NB4 (cell line): ENCODE measurements at regions not wholly inside any gene's neighbourhood (a gene's known extent, or its start where the extent isn't known, plus 50 kb on each side); places are given as distances from the start of the nearest gene placed in this dataset.
"Not testable (repeated sequence)": the region's sequence is repeated elsewhere in the genome, so short reads cannot be mapped to it uniquely, and the experiment has no call there.

ENCODE experiments used
- DNase-seq: peaks from one replicate; pipeline ENCODE4 v3.0.0; 2010; ENCODE audit warnings: low read depth
- H3K4me3 ChIP-seq: one replicate; pipeline ENCODE4 v1.5.1; 2011; ENCODE audit warnings: mild to moderate bottlenecking, low read depth, low read length, moderate library complexity
- MAX ChIP-seq: IDR thresholded peaks from 2 replicates; pipeline ENCODE4 v1.6.1; 2011; ENCODE audit warnings: low read depth, low read length
- MYC ChIP-seq: IDR thresholded peaks from 2 replicates; pipeline ENCODE4 v1.6.1; 2011; ENCODE audit warnings: low read depth, low read length
- POLR2A ChIP-seq: IDR thresholded peaks from 2 replicates; pipeline ENCODE4 v1.6.1; 2011; ENCODE audit warnings: mild to moderate bottlenecking; ENCODE audit not compliant: insufficient read length; ENCODE audit errors: extremely low read depth
- TF ChIP-seq, protein P1 (sequence below): IDR thresholded peaks from one replicate; pipeline ENCODE4 v1.5.1; 2012; ENCODE audit warnings: low read depth, low read length

DNA sequence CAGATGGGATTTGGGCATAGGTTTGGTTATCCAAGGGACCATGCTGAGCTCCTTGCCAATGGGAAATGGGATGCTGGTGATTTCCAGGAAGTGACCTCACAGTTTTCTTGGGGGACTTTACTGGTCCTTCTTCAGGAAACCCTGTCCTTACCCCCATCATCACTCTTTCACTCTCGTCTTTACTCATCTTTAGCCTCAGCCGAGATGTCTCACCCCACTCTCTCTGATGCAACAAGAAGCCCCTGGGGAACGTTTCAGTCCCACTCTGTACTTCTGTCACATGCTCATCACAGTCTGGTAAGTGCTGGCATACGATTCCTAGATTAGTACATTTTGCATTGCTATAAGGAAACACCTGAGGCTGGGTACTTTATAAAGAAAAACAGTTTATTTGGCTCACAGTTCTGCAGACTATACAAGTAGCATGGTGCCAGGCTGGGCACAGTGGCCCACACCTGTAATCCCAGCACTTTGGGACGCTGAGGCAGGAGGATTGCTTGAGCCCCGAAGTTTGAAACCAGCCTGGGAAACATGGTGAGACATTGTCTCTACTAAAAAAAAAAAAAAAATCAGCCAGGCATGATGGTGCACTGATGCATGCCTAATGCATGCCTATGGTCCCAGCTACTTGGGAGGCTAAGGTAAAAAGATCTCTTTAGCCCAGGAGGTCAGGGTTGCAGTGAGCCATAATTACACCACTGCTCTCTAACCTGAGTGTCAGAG, 63.5 kb upstream of the VKORC1L1 start:
- DNase-seq, result peak; percentile 28
- TF ChIP-seq POLR2A, result no peak
- TF ChIP-seq, protein P1, sequence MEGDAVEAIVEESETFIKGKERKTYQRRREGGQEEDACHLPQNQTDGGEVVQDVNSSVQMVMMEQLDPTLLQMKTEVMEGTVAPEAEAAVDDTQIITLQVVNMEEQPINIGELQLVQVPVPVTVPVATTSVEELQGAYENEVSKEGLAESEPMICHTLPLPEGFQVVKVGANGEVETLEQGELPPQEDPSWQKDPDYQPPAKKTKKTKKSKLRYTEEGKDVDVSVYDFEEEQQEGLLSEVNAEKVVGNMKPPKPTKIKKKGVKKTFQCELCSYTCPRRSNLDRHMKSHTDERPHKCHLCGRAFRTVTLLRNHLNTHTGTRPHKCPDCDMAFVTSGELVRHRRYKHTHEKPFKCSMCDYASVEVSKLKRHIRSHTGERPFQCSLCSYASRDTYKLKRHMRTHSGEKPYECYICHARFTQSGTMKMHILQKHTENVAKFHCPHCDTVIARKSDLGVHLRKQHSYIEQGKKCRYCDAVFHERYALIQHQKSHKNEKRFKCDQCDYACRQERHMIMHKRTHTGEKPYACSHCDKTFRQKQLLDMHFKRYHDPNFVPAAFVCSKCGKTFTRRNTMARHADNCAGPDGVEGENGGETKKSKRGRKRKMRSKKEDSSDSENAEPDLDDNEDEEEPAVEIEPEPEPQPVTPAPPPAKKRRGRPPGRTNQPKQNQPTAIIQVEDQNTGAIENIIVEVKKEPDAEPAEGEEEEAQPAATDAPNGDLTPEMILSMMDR, result no peak
- no peak for TF ChIP-seq MAX
- no peak for TF ChIP-seq MYC
- no peak overlapping the region for H3K4me3 ChIP-seq

GRCh38 chr7:65809982-65810288, 62.9 kb upstream of the VKORC1L1 start:
- TF ChIP-seq MYC (no peak), POLR2A (no peak), MAX (no peak)
- TF ChIP-seq, protein P1, result no peak
- H3K4me3 ChIP-seq, result no peak overlapping the region
- no peak for DNase-seq

GRCh38 chr7:65812281-65812680, 60.6 kb upstream of the VKORC1L1 start:
- no peak overlapping the region for H3K4me3 ChIP-seq
- TF ChIP-seq MYC, result no peak

GRCh38 chr7:65814556-65815167, 58.2 kb upstream of the VKORC1L1 start:
- DNase-seq, H3K4me3 ChIP-seq: not testable (repeated sequence)

More at GRCh38 chr7:65812281-65812680, 60.6 kb upstream of the VKORC1L1 start:
- no peak for DNase-seq

DNA sequence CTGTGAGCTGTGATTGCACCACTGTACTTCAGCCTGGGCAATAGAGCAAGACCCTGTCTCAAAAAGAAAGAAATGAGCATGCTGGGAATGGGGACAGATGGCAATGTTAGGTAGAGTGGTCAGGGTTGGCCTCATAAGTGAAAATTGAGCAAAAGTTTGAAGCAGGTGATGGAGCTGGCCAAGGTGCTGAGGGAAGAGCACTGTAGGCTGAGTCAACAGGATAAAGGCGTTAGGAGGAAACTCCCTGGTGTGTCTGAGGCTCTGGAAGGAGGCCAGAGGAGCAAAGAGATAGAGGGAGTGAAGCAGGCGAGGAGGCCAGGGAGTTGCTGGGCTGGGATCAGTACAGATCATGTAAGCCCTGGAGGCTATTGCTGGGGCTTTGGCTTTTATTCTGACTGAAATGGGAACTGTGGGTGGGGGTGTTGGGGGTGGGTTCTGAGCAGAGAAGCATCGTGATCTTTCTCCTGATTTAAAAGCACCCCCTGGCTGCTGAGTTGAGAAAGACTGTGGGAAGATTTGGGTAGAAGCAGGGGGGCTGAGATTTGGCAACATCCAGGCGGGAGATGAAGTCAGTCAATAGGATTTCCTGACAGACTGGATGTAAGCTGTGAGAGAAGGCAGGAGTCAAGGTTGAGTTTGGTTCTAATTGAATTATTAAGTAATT, 52.5 kb upstream of the VKORC1L1 start:
- H3K4me3 ChIP-seq, result no peak overlapping the region
- TF ChIP-seq MYC, result no peak
- TF ChIP-seq, protein P1, result no peak
- TF ChIP-seq POLR2A, result no peak
- TF ChIP-seq MAX, result no peak
- DNase-seq, result peak; percentile 32
